ENCODE measurements at regions not wholly inside any gene's neighbourhood (a gene's known extent, or its start where the extent isn't known, plus 50 kb on each side); places are given as distances from the start of the nearest gene placed in this dataset.
"Not testable (repeated sequence)": the region's sequence is repeated elsewhere in the genome, so short reads cannot be mapped to it uniquely, and the experiment has no call there.

DNA sequence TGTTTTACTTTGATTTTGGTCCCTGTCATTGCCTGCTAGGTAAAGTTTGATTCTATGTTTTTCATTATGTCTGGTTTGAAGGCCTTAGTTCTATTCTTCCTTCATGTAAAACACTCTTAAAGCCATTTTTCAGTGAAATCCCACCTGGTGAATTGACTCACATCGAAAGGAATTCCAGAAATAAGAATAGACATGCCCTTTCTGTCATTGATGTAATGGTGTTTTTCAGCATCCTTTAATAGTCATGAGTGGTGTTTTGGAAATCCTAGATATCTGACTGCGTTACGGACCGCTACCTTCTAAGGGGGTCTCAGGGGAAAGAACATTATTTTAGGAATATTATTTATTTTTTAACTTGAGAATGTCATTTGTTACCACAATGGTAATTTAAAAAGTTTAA, 104.5 kb upstream of the ZEB2 start:
- TF ChIP-seq, protein P1, sequence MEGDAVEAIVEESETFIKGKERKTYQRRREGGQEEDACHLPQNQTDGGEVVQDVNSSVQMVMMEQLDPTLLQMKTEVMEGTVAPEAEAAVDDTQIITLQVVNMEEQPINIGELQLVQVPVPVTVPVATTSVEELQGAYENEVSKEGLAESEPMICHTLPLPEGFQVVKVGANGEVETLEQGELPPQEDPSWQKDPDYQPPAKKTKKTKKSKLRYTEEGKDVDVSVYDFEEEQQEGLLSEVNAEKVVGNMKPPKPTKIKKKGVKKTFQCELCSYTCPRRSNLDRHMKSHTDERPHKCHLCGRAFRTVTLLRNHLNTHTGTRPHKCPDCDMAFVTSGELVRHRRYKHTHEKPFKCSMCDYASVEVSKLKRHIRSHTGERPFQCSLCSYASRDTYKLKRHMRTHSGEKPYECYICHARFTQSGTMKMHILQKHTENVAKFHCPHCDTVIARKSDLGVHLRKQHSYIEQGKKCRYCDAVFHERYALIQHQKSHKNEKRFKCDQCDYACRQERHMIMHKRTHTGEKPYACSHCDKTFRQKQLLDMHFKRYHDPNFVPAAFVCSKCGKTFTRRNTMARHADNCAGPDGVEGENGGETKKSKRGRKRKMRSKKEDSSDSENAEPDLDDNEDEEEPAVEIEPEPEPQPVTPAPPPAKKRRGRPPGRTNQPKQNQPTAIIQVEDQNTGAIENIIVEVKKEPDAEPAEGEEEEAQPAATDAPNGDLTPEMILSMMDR (IDR thresholded peaks at IDR 0.05; ENCODE audit: low read depth, low read length): no peak
- H3K36me3 ChIP-seq: no peaks in the 10 kb centered on the region
- no peaks in the 10 kb centered on the region for H3K9me3 ChIP-seq (ENCODE audit: severe bottlenecking)
- DNase-seq: no peak
- H3K4me3 ChIP-seq (ENCODE audit: low read depth, low read length): no peak overlapping the region
- no peak overlapping the region for H3K27ac ChIP-seq
- H3K27me3 ChIP-seq (ENCODE audit: insufficient read depth, low read depth, severe bottlenecking): no peaks in the 10 kb centered on the region

GRCh38 chr2:144622373-144622772, 102.5 kb upstream of the ZEB2 start:
- not testable (repeated sequence) for H3K27ac ChIP-seq; H3K36me3 ChIP-seq; H3K27me3 ChIP-seq (ENCODE audit: insufficient read depth, low read depth, severe bottlenecking); H3K9me3 ChIP-seq (ENCODE audit: severe bottlenecking); H3K4me3 ChIP-seq (ENCODE audit: low read depth, low read length); DNase-seq

- no peak for DNase-seq
- Histone ChIP-seq H3K27ac (no peak overlapping the region), H3K36me3 (no peaks in the 10 kb centered on the region), H3K4me3 (ENCODE audit: low read depth, low read length) (no peak overlapping the region), H3K27me3 (ENCODE audit: insufficient read depth, low read depth, severe bottlenecking) (no peaks in the 10 kb centered on the region), H3K9me3 (ENCODE audit: severe bottlenecking) (no peaks in the 10 kb centered on the region)
- TF ChIP-seq, protein P1 (IDR thresholded peaks at IDR 0.05; ENCODE audit: low read depth, low read length): no peak
Measured at GRCh38 chr2:144621266-144621665, 101.3 kb upstream of the ZEB2 start.

DNA sequence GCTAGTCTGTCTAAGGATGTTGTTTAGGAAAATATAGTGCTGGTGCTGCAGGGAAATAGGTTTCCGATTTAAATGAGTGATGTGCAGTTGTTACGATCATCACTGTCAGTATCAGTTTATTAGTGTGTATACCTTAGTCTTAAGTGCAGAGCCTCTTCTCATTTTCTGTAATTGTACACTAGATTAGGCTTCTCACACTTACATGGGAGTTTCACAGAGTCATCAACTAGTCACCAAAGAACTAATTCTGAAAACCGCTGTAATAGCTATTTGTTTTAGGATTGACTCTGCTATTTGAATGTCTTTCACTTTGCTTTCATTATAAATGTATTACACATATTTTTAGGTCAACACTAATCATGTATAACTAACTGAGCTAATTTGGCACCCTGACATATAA, 99.8 kb upstream of the ZEB2 start:
- TF ChIP-seq, protein P1 (IDR thresholded peaks at IDR 0.05; ENCODE audit: low read depth, low read length): no peak

DNA sequence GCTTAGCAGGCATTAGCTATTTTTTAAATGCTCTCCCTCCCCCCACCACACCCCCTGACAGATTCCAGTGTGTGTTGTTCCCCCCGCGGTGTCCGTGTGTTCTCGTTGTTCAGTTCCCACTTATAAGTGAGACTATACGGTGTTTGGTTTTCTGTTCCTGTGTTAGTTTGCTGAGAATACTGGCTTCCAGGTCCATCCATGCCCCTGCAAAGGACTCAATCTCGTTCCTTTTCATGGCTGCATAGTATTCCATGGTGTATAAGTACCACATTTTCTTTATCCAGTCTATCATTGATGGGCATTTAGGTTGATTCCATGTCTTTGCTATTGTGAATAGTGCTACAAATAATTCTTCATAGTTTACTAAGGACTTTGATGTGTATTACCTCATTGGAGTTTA, 97.3 kb upstream of the ZEB2 start:
- not testable (repeated sequence) for DNase-seq; H3K27ac ChIP-seq; H3K36me3 ChIP-seq; H3K27me3 ChIP-seq (ENCODE audit: insufficient read depth, low read depth, severe bottlenecking); H3K4me3 ChIP-seq (ENCODE audit: low read depth, low read length); H3K9me3 ChIP-seq (ENCODE audit: severe bottlenecking)

More for the DNA sequence above, 99.8 kb upstream of the ZEB2 start:
- Histone ChIP-seq H3K36me3 (no peaks in the 10 kb centered on the region), H3K27me3 (ENCODE audit: insufficient read depth, low read depth, severe bottlenecking) (no peaks in the 10 kb centered on the region), H3K4me3 (ENCODE audit: low read depth, low read length) (no peak overlapping the region), H3K9me3 (ENCODE audit: severe bottlenecking) (no peaks in the 10 kb centered on the region), H3K27ac (no peak overlapping the region)
- no peak for DNase-seq

DNA sequence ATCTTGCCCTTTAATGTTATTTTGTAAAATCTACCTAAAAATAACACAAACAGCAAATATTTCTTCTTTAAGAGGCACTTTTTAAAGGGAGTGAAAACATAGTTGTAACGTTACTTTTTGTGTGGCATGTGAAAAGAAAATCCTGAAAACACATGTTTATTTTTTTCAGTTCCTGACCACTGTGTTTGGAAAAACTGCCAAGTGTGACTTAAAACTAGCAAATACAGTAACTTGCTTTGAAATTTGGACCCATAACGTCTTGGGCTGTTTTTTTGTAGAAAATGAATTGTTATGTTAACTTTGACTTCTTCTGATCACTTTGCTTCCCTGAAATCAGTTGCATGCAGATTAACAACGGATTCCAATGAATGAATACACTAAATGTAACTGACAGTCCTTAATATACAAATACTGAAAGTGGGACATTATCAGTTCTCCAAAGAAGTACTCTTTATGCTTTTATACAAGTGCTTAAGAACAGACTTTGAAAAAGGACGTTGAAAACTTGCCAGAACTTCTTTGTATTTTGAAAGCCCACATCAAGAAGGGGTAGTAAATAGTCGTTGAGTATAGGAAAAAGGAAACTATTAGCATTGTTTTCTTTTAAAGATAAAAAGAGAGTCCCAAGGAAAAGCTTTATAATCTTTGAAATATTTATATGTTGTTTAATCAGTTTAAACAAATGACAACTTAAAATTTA, 96.1 kb upstream of the ZEB2 start:
- no peaks in the 10 kb centered on the region for H3K36me3 ChIP-seq
- DNase-seq: no peak
- no peak overlapping the region for H3K27ac ChIP-seq
- no peaks in the 10 kb centered on the region for H3K9me3 ChIP-seq (ENCODE audit: severe bottlenecking)
- no peak overlapping the region for H3K4me3 ChIP-seq (ENCODE audit: low read depth, low read length)
- H3K27me3 ChIP-seq (ENCODE audit: insufficient read depth, low read depth, severe bottlenecking): no peaks in the 10 kb centered on the region
- TF ChIP-seq, protein P1 (IDR thresholded peaks at IDR 0.05; ENCODE audit: low read depth, low read length): no peak

GRCh38 chr2:144607891-144608521, 88.1 kb upstream of the ZEB2 start:
- DNase-seq: no peak
- H3K36me3 ChIP-seq: no peaks in the 10 kb centered on the region
- H3K9me3 ChIP-seq (ENCODE audit: severe bottlenecking): no peaks in the 10 kb centered on the region
- TF ChIP-seq, protein P1 (IDR thresholded peaks at IDR 0.05; ENCODE audit: low read depth, low read length): no peak
- no peaks in the 10 kb centered on the region for H3K27me3 ChIP-seq (ENCODE audit: insufficient read depth, low read depth, severe bottlenecking)
- H3K4me3 ChIP-seq (ENCODE audit: low read depth, low read length): no peak overlapping the region
- no peak overlapping the region for H3K27ac ChIP-seq

Measured in WERI-Rb-1 (cell line).